ENCODE measurements at regions not wholly inside any gene's neighbourhood (a gene's known extent, or its start where the extent isn't known, plus 50 kb on each side); places are given as distances from the start of the nearest gene placed in this dataset.
"Not testable (repeated sequence)": the region's sequence is repeated elsewhere in the genome, so short reads cannot be mapped to it uniquely, and the experiment has no call there.

- not testable (repeated sequence) for H3K4me1 ChIP-seq (ENCODE audit: control insufficient read depth in 1 of 2, insufficient read depth in 2 of 2, low read length in 2 of 2); H3K4me3 ChIP-seq (ENCODE audit: low read depth in 1 of 2, low read length in 2 of 2); H3K9me3 ChIP-seq (ENCODE audit: control insufficient read depth in 1 of 2, low read length in 2 of 2); H3K9ac ChIP-seq (ENCODE audit: low read depth in 1 of 2, low read length in 2 of 2); H3K36me3 ChIP-seq (ENCODE audit: control insufficient read depth in 1 of 2, insufficient read depth in 2 of 2, low read length in 2 of 2); H3K27ac ChIP-seq (ENCODE audit: low read depth, low read length); H3K27me3 ChIP-seq (ENCODE audit: control insufficient read depth in 1 of 2, insufficient read depth in 2 of 2, low read length in 2 of 2)
These were observed 292.0 kb upstream of the NBPF12 start for GRCh38 chr1:146645978-146646604.

- H3K27me3 ChIP-seq (ENCODE audit: control insufficient read depth in 1 of 2, insufficient read depth in 2 of 2, low read length in 2 of 2); H3K9ac ChIP-seq (ENCODE audit: low read depth in 1 of 2, low read length in 2 of 2); H3K4me3 ChIP-seq (ENCODE audit: low read depth in 1 of 2, low read length in 2 of 2); H3K9me3 ChIP-seq (ENCODE audit: control insufficient read depth in 1 of 2, low read length in 2 of 2); H3K36me3 ChIP-seq (ENCODE audit: control insufficient read depth in 1 of 2, insufficient read depth in 2 of 2, low read length in 2 of 2); H3K4me1 ChIP-seq (ENCODE audit: control insufficient read depth in 1 of 2, insufficient read depth in 2 of 2, low read length in 2 of 2); H3K27ac ChIP-seq (ENCODE audit: low read depth, low read length): not testable (repeated sequence)
These were observed 296.6 kb upstream of the NBPF12 start for GRCh38 chr1:146641534-146641933.

DNA sequence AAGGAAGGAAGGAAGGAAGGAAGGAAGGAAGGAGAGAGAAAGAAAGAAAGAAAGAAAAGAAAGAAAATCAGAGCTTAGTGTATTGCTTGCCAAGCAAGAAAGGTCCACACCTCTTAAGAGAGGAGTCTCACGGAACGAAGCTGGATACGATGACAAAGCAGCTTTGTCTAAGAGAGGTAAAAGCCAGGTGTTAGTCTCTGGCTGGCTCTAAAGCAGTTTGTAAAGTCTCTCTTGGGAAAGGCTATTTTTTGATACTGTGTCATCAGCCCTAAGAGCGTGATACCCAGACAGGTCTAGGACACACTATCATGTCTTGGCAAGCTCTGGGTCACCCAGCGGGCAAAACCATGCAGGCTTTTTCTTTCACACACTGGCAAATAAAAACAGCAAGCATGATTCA lies 297.5 kb upstream of the NBPF12 start:
- H3K4me1 ChIP-seq (ENCODE audit: control insufficient read depth in 1 of 2, insufficient read depth in 2 of 2, low read length in 2 of 2); H3K36me3 ChIP-seq (ENCODE audit: control insufficient read depth in 1 of 2, insufficient read depth in 2 of 2, low read length in 2 of 2); H3K9me3 ChIP-seq (ENCODE audit: control insufficient read depth in 1 of 2, low read length in 2 of 2); H3K27ac ChIP-seq (ENCODE audit: low read depth, low read length); H3K27me3 ChIP-seq (ENCODE audit: control insufficient read depth in 1 of 2, insufficient read depth in 2 of 2, low read length in 2 of 2); H3K4me3 ChIP-seq (ENCODE audit: low read depth in 1 of 2, low read length in 2 of 2); H3K9ac ChIP-seq (ENCODE audit: low read depth in 1 of 2, low read length in 2 of 2): not testable (repeated sequence)

DNA sequence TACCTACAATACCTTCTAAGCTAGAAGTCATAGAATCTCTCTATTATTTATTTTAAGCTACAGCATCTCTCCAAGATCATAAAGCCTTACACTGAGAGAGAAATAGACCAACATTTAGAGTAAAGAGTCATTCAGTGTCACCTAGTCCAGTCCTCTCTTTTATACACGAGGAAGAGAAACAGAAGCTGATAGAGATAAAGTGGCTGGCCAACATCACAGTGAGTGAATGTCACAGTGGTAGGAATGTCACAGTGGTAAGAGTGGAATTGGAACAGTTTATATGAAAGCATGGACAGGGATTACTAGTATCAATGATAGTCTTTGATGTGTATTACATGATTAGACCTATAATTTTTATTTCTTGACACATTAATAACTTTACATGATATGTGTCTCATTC lies 307.8 kb upstream of the NBPF12 start:
- H3K36me3 ChIP-seq (ENCODE audit: control insufficient read depth in 1 of 2, insufficient read depth in 2 of 2, low read length in 2 of 2); H3K4me3 ChIP-seq (ENCODE audit: low read depth in 1 of 2, low read length in 2 of 2); H3K9me3 ChIP-seq (ENCODE audit: control insufficient read depth in 1 of 2, low read length in 2 of 2); H3K27me3 ChIP-seq (ENCODE audit: control insufficient read depth in 1 of 2, insufficient read depth in 2 of 2, low read length in 2 of 2); H3K4me1 ChIP-seq (ENCODE audit: control insufficient read depth in 1 of 2, insufficient read depth in 2 of 2, low read length in 2 of 2); H3K9ac ChIP-seq (ENCODE audit: low read depth in 1 of 2, low read length in 2 of 2); H3K27ac ChIP-seq (ENCODE audit: low read depth, low read length): not testable (repeated sequence)

DNA sequence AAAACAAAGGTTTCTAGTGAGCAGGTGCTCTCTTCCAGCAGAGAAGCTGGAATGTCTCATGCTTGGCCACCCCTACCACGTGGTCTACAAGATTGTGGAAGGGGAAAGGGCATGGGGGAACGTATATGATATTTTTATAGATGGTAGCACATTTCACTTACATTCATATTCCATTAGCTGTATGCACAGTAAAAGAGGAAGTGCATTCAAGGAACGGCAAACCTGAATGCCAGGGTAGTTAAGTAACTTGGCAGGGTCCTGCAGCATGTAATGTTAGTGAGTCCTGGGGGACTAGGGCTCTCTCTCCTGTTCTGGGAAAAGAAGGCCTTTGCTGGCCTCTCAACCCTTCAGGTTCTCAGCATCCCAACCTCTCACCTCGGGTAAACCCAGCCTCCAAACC lies 319.5 kb upstream of the NBPF12 start:
- not testable (repeated sequence) for H3K9me3 ChIP-seq (ENCODE audit: control insufficient read depth in 1 of 2, low read length in 2 of 2); H3K9ac ChIP-seq (ENCODE audit: low read depth in 1 of 2, low read length in 2 of 2); H3K27ac ChIP-seq (ENCODE audit: low read depth, low read length); H3K27me3 ChIP-seq (ENCODE audit: control insufficient read depth in 1 of 2, insufficient read depth in 2 of 2, low read length in 2 of 2); H3K36me3 ChIP-seq (ENCODE audit: control insufficient read depth in 1 of 2, insufficient read depth in 2 of 2, low read length in 2 of 2); H3K4me3 ChIP-seq (ENCODE audit: low read depth in 1 of 2, low read length in 2 of 2); H3K4me1 ChIP-seq (ENCODE audit: control insufficient read depth in 1 of 2, insufficient read depth in 2 of 2, low read length in 2 of 2)

DNA sequence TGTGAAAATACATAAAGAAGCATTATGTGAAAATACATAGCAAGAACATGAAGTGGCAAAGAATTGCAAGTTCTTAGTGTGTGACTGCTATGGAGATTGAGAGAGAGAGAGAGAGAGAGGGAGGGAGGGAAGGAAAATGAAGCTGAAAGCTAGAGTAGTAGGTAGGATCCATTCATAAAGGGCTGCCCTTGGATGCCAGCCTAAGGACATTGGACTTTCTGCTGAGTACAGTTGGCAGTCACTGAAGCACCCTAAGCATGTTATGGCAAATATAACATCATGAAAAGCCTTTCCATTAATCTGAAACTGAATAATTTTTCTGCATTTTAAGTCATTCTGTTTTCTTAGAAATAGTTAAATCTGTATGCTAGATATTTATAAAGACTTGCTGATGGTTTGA lies 333.4 kb upstream of the NBPF12 start:
- not testable (repeated sequence) for H3K36me3 ChIP-seq (ENCODE audit: control insufficient read depth in 1 of 2, insufficient read depth in 2 of 2, low read length in 2 of 2); H3K9ac ChIP-seq (ENCODE audit: low read depth in 1 of 2, low read length in 2 of 2); H3K4me3 ChIP-seq (ENCODE audit: low read depth in 1 of 2, low read length in 2 of 2)

GRCh38 chr1:146600720-146601307 lies 337.3 kb upstream of the NBPF12 start:
- not testable (repeated sequence) for H3K4me1 ChIP-seq (ENCODE audit: control insufficient read depth in 1 of 2, insufficient read depth in 2 of 2, low read length in 2 of 2); H3K27ac ChIP-seq (ENCODE audit: low read depth, low read length); H3K36me3 ChIP-seq (ENCODE audit: control insufficient read depth in 1 of 2, insufficient read depth in 2 of 2, low read length in 2 of 2)

More for the DNA sequence above, 333.4 kb upstream of the NBPF12 start:
- H3K4me1 ChIP-seq (ENCODE audit: control insufficient read depth in 1 of 2, insufficient read depth in 2 of 2, low read length in 2 of 2); H3K9me3 ChIP-seq (ENCODE audit: control insufficient read depth in 1 of 2, low read length in 2 of 2); H3K27me3 ChIP-seq (ENCODE audit: control insufficient read depth in 1 of 2, insufficient read depth in 2 of 2, low read length in 2 of 2); H3K27ac ChIP-seq (ENCODE audit: low read depth, low read length): not testable (repeated sequence)

DNA sequence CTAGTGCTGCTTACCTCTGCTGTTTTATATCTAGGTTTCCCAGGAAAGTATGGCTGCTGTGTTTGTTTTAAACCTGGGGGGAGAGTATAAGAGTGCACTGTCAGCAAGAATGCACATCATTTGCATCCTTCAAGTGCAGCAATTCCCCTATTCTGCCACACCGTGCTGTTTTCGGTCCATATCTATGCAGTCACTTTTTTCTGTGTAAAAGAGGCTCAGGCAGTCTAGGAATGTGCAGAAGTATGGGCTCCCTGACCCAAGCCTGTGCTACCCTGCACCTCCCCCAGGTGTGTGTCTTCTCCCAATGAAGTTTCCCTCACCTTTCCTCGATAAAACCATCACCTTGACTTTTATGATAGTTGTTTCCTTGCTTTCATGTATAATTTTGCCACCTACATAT lies 338.2 kb upstream of the NBPF12 start:
- H3K4me3 ChIP-seq (ENCODE audit: low read depth in 1 of 2, low read length in 2 of 2); H3K9ac ChIP-seq (ENCODE audit: low read depth in 1 of 2, low read length in 2 of 2); H3K36me3 ChIP-seq (ENCODE audit: control insufficient read depth in 1 of 2, insufficient read depth in 2 of 2, low read length in 2 of 2); H3K9me3 ChIP-seq (ENCODE audit: control insufficient read depth in 1 of 2, low read length in 2 of 2); H3K27me3 ChIP-seq (ENCODE audit: control insufficient read depth in 1 of 2, insufficient read depth in 2 of 2, low read length in 2 of 2); H3K27ac ChIP-seq (ENCODE audit: low read depth, low read length); H3K4me1 ChIP-seq (ENCODE audit: control insufficient read depth in 1 of 2, insufficient read depth in 2 of 2, low read length in 2 of 2): not testable (repeated sequence)

More at GRCh38 chr1:146600720-146601307, 337.3 kb upstream of the NBPF12 start:
- H3K9ac ChIP-seq (ENCODE audit: low read depth in 1 of 2, low read length in 2 of 2); H3K27me3 ChIP-seq (ENCODE audit: control insufficient read depth in 1 of 2, insufficient read depth in 2 of 2, low read length in 2 of 2); H3K9me3 ChIP-seq (ENCODE audit: control insufficient read depth in 1 of 2, low read length in 2 of 2); H3K4me3 ChIP-seq (ENCODE audit: low read depth in 1 of 2, low read length in 2 of 2): not testable (repeated sequence)

GRCh38 chr1:146581229-146581628 lies 352.4 kb upstream of the NOTCH2NLA start:
- not testable (repeated sequence) for H3K9me3 ChIP-seq (ENCODE audit: control insufficient read depth in 1 of 2, low read length in 2 of 2); H3K27me3 ChIP-seq (ENCODE audit: control insufficient read depth in 1 of 2, insufficient read depth in 2 of 2, low read length in 2 of 2); H3K4me3 ChIP-seq (ENCODE audit: low read depth in 1 of 2, low read length in 2 of 2); H3K27ac ChIP-seq (ENCODE audit: low read depth, low read length); H3K36me3 ChIP-seq (ENCODE audit: control insufficient read depth in 1 of 2, insufficient read depth in 2 of 2, low read length in 2 of 2); H3K4me1 ChIP-seq (ENCODE audit: control insufficient read depth in 1 of 2, insufficient read depth in 2 of 2, low read length in 2 of 2); H3K9ac ChIP-seq (ENCODE audit: low read depth in 1 of 2, low read length in 2 of 2)

- H3K9ac ChIP-seq (ENCODE audit: low read depth in 1 of 2, low read length in 2 of 2); H3K36me3 ChIP-seq (ENCODE audit: control insufficient read depth in 1 of 2, insufficient read depth in 2 of 2, low read length in 2 of 2); H3K4me1 ChIP-seq (ENCODE audit: control insufficient read depth in 1 of 2, insufficient read depth in 2 of 2, low read length in 2 of 2); H3K27ac ChIP-seq (ENCODE audit: low read depth, low read length); H3K9me3 ChIP-seq (ENCODE audit: control insufficient read depth in 1 of 2, low read length in 2 of 2); H3K27me3 ChIP-seq (ENCODE audit: control insufficient read depth in 1 of 2, insufficient read depth in 2 of 2, low read length in 2 of 2); H3K4me3 ChIP-seq (ENCODE audit: low read depth in 1 of 2, low read length in 2 of 2): not testable (repeated sequence)
These were observed 338.7 kb upstream of the NOTCH2NLA start for GRCh38 chr1:146567541-146567940.

GRCh38 chr1:146558032-146558431 lies 329.2 kb upstream of the NOTCH2NLA start:
- H3K36me3 ChIP-seq (ENCODE audit: control insufficient read depth in 1 of 2, insufficient read depth in 2 of 2, low read length in 2 of 2); H3K9me3 ChIP-seq (ENCODE audit: control insufficient read depth in 1 of 2, low read length in 2 of 2); H3K4me3 ChIP-seq (ENCODE audit: low read depth in 1 of 2, low read length in 2 of 2); H3K27me3 ChIP-seq (ENCODE audit: control insufficient read depth in 1 of 2, insufficient read depth in 2 of 2, low read length in 2 of 2); H3K4me1 ChIP-seq (ENCODE audit: control insufficient read depth in 1 of 2, insufficient read depth in 2 of 2, low read length in 2 of 2); H3K9ac ChIP-seq (ENCODE audit: low read depth in 1 of 2, low read length in 2 of 2); H3K27ac ChIP-seq (ENCODE audit: low read depth, low read length): not testable (repeated sequence)
